OCI-LY7 (cell line): ENCODE measurements at regions not wholly inside any gene's neighbourhood (a gene's known extent, or its start where the extent isn't known, plus 50 kb on each side); places are given as distances from the start of the nearest gene placed in this dataset.

Experiments used
- BruUV-seq: library from RNA; stranded (reverse); fragments of 400-500 nt; replicated peaks from 2 replicates; lab custom pipeline; 2021; lab: Mats Ljungman, UMichigan
- CTCF ChIA-PET: fragments of 300-600 bp; sonication (Branson Sonifier 250); formaldehyde crosslinking; loops from one replicate; lab custom pipeline; 2022; ENCODE audit warnings: antibody characterized with exemption; ENCODE audit not compliant: unreplicated experiment; lab: Charles Lee
- POLR2A ChIA-PET: fragments of 300-600 bp; sonication (Branson Sonifier 250); formaldehyde crosslinking; loops from one replicate; lab custom pipeline; 2022; ENCODE audit warnings: antibody characterized with exemption; lab: Charles Lee
- DNase-seq: peaks from one replicate; pipeline ENCODE4 v3.0.0-alpha.2; 2015; ENCODE audit warnings: low spot score
- H2AFZ ChIP-seq: fragments of 200-600 bp; sonication (generic), shearing (Covaris generic); 2 replicates; pipeline ENCODE4 v1.6.1; 2014; ENCODE audit warnings: mild to moderate bottlenecking, antibody characterized with exemption, low read length, moderate library complexity
- H3K27ac ChIP-seq: fragments of 200-600 bp; sonication (generic); 2 replicates; pipeline ENCODE4 v1.5.1; 2014; ENCODE audit warnings: mixed run types, low read depth, mild to moderate bottlenecking, moderate library complexity, low read length, inconsistent platforms; ENCODE audit not compliant: poor library complexity, severe bottlenecking
- H3K36me3 ChIP-seq: fragments of 200-600 bp; sonication (generic); 2 replicates; pipeline ENCODE4 v1.6.1; 2014; ENCODE audit warnings: mild to moderate bottlenecking, antibody characterized with exemption, low read length, moderate library complexity, mixed read lengths; ENCODE audit not compliant: insufficient read depth
- H3K4me1 ChIP-seq: fragments of 200-600 bp; sonication (generic); 2 replicates; pipeline ENCODE4 v1.5.1; 2014; ENCODE audit warnings: mild to moderate bottlenecking, low read length; ENCODE audit not compliant: insufficient read depth, poor library complexity, severe bottlenecking
- H3K4me2 ChIP-seq: fragments of 200-600 bp; sonication (generic); 2 replicates; pipeline ENCODE4 v1.6.1; 2014; ENCODE audit warnings: mild to moderate bottlenecking, low read length
- H3K4me3 ChIP-seq: fragments of 200-600 bp; sonication (generic); 2 replicates; pipeline ENCODE4 v1.5.1; 2014; ENCODE audit warnings: mild to moderate bottlenecking, low read depth, low read length; ENCODE audit not compliant: poor library complexity, severe bottlenecking
- H3K79me2 ChIP-seq: fragments of 200-600 bp; sonication (generic); 2 replicates; pipeline ENCODE4 v1.6.1; 2016; ENCODE audit warnings: low read depth, mild to moderate bottlenecking, low read length, moderate library complexity, mixed read lengths; ENCODE audit not compliant: insufficient read depth
- H3K9me2 ChIP-seq: fragments of 200-600 bp; sonication (generic); 2 replicates; pipeline ENCODE4 v1.6.1; 2016; ENCODE audit warnings: mild to moderate bottlenecking, low read length, mixed read lengths; ENCODE audit not compliant: insufficient read depth
- H3K9me3 ChIP-seq: fragments of 200-600 bp; sonication (generic); 2 replicates; pipeline ENCODE4 v1.6.1; 2014; ENCODE audit warnings: mild to moderate bottlenecking, mixed run types, low read length, mixed read lengths
- H4K20me1 ChIP-seq: fragments of 200-600 bp; sonication (generic); 2 replicates; pipeline ENCODE4 v1.6.1; 2014; ENCODE audit warnings: mild to moderate bottlenecking, antibody characterized with exemption, low read length, moderate library complexity, mixed read lengths; ENCODE audit not compliant: insufficient read depth
- CTCF ChIP-seq: fragments of 200-600 bp; sonication (generic); conservative IDR thresholded peaks from 2 replicates; pipeline ENCODE4 v1.5.1; 2014; ENCODE audit warnings: mild to moderate bottlenecking, antibody characterized with exemption, low read length, moderate library complexity, mixed read lengths
- EZH2phosphoT487 ChIP-seq: fragments of 200-600 bp; sonication (generic); IDR thresholded peaks from 2 replicates; pipeline ENCODE4 v1.6.1; 2018; ENCODE audit warnings: low read depth, borderline replicate concordance, mild to moderate bottlenecking, mixed run types, antibody characterized with exemption, low read length, moderate library complexity, mixed read lengths
- intact Hi-C: fragments of 100-400 bp; cut with micrococcal nuclease; formaldehyde crosslinking; loops from one replicate; pipeline ENCODE4 v1.10.0; 2022; ENCODE audit not compliant: unreplicated experiment

- Histone ChIP-seq H3K9me2 (0 out of 2 replicates have a peak, but pooled peaks cover 3% of the 10 kb centered on the region), H3K4me1 (no peaks in the 10 kb centered on the region), H3K27ac (no peak overlapping the region), H4K20me1 (no peaks in the 10 kb centered on the region), H2AFZ (0 out of 2 replicates have a peak overlapping the region, but pooled peaks have one; percentile 10), H3K4me2 (no peak overlapping the region), H3K4me3 (no peak overlapping the region), H3K79me2 (no peaks in the 10 kb centered on the region), H3K36me3 (no peaks in the 10 kb centered on the region), H3K9me3 (no peaks in the 10 kb centered on the region)
- intact Hi-C loops = no loop called here
- POLR2A ChIA-PET = no interaction called here
- TF ChIP-seq EZH2phosphoT487 = no peak
- TF ChIP-seq CTCF = no peak
- CTCF ChIA-PET = no interaction called here
- BruUV-seq = no TSS peak
- DNase-seq = no peak
These were observed 242.6 kb upstream of the RFC3 start for GRCh38 chr13:33575378-33575777.

DNA sequence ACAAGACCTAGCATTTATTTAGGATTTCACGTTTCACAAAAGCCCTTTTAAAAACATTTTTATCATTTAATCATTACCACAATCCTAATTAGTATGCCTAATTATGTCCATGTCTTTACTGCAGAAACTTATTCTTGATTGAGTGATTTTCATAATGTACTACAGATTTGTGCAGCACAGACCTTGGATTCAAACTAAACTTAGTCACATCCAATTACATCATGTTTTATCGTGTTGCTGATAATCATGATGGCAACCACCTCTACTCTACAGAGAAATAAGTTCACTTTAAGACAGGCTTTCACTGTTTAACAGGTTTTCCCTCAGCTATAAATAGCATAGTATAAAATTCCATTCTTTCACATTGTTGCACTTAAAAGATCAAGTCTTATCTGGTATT, 240.9 kb upstream of the RFC3 start:
- Histone ChIP-seq H2AFZ (no peak overlapping the region), H4K20me1 (no peaks in the 10 kb centered on the region), H3K9me3 (no peaks in the 10 kb centered on the region), H3K9me2 (0 out of 2 replicates have a peak, but pooled peaks cover 3% of the 10 kb centered on the region), H3K27ac (no peak overlapping the region), H3K4me3 (no peak overlapping the region), H3K79me2 (no peaks in the 10 kb centered on the region), H3K36me3 (no peaks in the 10 kb centered on the region), H3K4me1 (no peaks in the 10 kb centered on the region), H3K4me2 (no peak overlapping the region)
- intact Hi-C loops = no loop called here
- POLR2A ChIA-PET = interaction anchor here (0.9 to 1.2 kb wide), 2 partner anchors 102 to 241 kb away, joined by 3 to 4 read pairs; no protein-coding TSS in a partner anchor
- DNase-seq = no peak
- no peak for TF ChIP-seq CTCF
- TF ChIP-seq EZH2phosphoT487 = no peak
- no TSS peak for BruUV-seq
- CTCF ChIA-PET = no interaction called here

DNA sequence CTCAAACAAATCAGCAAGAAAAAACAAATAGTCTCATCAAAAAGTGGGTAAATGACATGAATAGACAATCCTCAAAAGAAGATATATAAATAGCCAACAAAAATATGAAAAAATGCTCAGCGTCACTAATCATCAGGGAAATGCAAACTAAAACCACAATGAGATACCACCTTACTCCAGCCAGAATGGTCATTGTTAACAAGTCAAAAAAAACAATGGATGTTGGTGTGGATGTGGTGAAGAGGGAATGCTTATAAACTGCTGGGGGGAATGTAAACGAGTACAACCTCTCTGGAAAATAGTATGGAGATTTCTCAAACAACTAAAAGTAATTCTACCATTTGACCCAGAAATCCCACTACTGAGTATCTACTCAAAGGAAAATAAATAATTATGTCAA, 239.2 kb upstream of the RFC3 start:
- no peak for DNase-seq
- H4K20me1 ChIP-seq = no peaks in the 10 kb centered on the region
- ChIA-PET CTCF (no interaction called here), POLR2A (no interaction called here)
- H2AFZ ChIP-seq = no peak overlapping the region
- no peak overlapping the region for H3K27ac ChIP-seq
- no peak overlapping the region for H3K4me2 ChIP-seq
- H3K36me3 ChIP-seq = no peaks in the 10 kb centered on the region
- H3K9me2 ChIP-seq = 0 out of 2 replicates have a peak, but pooled peaks cover 3% of the 10 kb centered on the region
- no peak for TF ChIP-seq EZH2phosphoT487
- no peak for TF ChIP-seq CTCF
- no TSS peak for BruUV-seq
- no peaks in the 10 kb centered on the region for H3K4me1 ChIP-seq
- no peak overlapping the region for H3K4me3 ChIP-seq
- intact Hi-C loops = no loop called here
- H3K79me2 ChIP-seq = no peaks in the 10 kb centered on the region
- no peaks in the 10 kb centered on the region for H3K9me3 ChIP-seq
